Midbrain (tissue), 1 donor: ENCODE measurements at regions not wholly inside any gene's neighbourhood (a gene's known extent, or its start where the extent isn't known, plus 50 kb on each side); places are given as distances from the start of the nearest gene placed in this dataset.
"Not testable (repeated sequence)": the region's sequence is repeated elsewhere in the genome, so short reads cannot be mapped to it uniquely, and the experiment has no call there.

Experiments used
- DNase-seq: peaks from one replicate; lab custom pipeline; 2025; lab: John Stamatoyannopoulos, UW

DNA sequence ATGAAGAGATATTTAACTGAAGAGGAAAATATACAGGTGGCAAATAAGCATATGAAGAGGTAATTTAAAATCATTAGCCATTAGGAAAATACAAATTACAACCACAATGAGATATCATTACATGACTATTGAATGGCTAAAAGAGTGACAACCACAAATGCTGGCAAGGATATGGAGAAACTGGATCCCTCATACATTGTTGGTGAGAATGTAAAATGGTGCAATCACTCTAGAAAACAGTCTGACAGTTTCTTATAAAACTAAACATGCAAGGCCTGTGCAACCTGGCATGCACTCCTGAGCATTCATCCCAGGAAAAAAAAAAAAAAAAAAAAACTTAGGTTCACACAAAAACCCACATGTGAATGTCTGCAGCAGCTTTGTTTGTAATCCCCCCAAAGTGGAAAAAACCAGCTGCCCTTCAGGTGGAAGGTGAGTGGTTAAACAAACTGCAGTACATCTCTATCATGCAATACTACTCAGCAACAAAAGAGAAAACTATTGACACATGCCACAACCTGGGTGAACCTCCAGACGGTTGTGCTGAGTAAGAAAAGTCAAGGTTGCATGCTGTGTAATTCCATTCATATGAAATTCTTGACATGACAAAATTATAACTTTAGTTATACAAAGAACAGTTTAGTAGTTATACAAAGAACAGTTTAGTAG is 189.2 kb upstream of the IRF2BP2 start:
- not testable (repeated sequence) for DNase-seq

DNA sequence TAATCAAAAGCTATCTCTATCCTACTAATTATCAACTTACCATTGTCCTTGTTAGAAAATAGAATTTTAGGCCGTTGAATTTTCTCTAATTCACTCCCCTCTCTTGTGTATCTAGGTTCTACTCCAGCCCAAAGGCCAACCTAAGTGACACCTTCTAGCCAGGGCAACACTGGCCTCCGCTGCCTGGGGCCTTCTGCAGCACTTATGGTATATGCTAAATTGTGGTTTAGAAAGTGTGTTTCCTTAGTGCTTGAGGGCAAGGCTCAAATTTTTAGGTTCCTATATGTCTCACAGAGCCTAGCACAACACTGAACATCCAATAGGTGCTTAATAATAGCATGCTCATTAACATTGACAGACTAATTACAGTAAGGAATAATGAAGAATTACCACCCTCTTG is 187.2 kb upstream of the IRF2BP2 start:
- DNase-seq: not testable (repeated sequence)

DNA sequence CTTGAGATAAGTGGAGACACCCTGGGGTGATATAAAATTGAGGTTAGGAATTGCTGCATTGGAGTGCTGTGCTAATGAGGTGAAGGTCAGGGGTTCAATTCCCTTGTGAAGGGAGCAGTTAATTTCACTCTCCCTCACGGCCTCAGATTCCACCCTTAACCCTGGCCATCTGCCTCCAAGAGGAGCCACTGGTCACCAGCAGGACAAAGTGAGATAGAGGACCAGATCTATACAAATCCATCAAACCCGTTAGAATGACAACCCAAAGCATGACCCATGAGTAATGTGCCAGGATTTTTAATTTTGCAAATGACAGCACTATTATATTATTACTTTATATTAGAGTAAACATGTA is 186.4 kb upstream of the IRF2BP2 start:
- DNase-seq: not testable (repeated sequence)

DNA sequence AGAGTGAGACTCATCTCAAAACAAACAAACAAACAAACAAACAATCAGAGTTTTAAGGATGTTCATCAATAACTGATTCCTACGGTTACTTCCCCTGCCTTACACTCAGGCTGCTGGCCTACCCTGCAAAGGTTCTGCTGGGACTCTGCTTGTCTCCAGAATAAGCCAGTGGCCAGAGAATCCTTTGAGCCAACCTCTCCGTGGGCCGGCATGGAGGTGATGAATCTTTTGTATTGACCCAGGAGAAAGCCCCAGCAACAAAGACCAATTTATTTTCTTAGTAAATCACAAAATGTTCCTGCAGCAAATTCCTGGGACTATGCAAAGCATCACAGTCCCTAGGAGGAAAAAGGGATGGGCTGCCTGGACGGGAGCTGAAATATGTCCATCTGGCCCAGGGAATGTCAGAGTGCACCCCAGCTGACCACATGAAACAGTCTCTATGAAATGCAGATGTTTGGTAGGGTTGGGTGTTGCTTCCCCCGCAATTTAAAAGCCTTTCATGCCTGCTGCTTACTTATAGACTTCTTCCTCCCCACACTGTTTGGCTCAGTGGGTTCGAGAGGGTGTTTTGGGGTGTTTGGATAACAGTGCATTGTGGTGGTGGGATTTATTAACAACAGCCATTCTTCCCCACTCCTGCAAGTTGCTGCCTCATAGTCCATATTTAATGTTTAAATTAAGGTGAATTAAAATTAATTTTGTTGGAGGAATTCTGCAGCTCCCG is 185.9 kb upstream of the IRF2BP2 start:
- not testable (repeated sequence) for DNase-seq

DNA sequence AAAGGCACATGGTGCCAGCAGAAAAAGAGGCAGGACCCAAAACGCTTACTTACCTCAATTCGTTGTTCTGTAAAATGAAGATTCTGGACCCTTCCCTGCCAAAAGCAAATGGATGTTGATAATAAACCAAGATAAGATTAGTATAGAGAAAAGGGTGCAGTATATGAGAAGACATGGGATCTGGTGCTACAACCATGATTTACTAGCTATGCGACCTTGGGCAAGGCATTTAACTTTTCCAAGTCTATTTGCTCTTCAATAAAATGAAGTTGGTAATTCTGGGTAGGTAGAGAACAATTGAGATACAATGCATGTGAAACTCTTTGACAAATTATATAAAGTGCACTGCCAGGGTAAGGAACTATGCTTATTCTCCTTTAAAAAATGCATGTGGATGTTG is 185.0 kb upstream of the IRF2BP2 start:
- not testable (repeated sequence) for DNase-seq

DNA sequence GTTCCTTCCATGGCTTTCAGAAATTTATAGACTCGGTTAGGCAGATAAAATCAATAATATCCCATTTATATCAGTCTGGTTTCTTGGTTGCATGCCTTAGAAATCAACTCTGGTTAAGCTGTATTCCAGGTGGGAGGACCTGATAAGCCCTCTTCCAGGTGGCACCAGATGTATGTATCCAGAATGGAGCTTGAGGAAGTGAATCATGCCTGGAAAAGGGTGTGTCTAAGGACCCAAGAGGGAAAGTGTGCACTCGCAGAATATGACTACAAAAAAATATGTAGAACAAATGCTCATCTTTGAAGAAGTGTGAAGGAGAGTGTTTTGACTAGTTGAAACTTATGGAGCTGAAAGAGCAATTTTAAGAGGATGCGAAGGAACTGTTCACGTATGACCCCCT is 184.5 kb upstream of the IRF2BP2 start:
- DNase-seq: not testable (repeated sequence)

DNA sequence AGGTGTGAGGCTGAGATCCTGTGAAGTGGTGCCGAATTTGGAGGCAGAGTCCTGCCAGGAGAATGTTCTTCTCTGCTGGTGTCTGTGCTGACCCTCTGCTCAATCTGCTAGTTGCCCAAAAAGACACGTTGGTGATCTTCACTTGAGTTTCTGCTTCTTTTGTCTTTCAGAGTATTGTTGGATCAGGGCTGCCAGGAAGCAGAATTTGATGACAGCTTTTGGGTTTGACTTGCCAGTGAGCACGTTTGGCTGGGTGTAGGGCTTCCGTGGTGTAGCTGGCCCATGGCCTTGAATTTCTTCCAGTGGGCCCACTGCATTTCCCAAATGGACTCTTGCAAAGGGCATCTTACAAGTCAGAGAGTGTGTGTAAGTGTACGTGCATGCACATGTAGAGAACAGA is 183.9 kb upstream of the IRF2BP2 start:
- not testable (repeated sequence) for DNase-seq

DNA sequence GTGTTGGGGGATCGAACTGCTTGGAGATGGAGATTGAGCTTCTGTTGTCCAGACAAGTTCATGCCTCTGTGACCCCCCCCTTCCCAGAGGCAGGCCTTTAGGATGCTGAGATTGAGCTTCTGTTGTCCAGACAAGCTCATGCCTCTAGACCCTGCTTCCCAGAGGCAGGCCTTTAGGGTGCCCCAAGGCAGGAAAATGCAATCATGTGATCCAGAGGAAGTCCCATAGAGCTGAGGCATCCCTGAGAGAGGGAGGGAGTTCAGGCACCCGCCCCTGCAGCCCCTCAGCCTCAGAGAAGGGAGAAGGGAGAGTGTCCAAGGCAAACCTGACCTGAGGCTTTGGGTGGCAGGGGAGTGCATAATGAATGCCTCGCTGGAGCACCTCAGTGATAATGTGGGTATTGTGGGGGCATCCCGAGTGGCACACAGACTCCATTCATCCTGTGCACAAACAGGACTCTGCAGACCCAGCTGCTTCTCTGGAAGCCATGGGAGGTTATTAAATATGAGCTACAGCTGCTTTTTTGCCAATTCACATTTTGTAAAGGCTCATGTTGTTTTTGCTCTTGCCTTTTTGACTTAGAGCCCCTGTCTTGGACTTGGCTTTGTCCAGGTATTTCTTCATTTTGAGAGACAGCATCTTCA is 182.4 kb upstream of the IRF2BP2 start:
- not testable (repeated sequence) for DNase-seq

DNA sequence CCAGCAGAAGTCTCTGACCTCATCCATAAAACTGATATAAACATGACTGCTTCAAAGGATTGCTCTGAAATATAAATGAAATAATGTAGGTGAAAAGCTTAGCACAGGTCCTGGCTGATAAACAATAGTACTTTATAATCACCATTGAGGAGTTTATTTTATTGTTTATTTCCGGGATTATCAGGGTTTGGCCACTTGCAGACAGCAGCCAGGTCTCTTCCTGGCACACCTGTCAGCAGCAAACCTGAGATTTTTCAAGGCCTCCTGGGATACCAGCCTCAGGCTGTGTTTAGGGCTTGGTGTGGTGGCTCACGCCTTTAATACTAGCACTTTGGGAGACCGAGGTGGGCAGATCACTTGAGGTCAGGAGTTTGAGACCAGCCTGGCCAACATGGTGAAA is 181.6 kb upstream of the IRF2BP2 start:
- DNase-seq: not testable (repeated sequence)

DNA sequence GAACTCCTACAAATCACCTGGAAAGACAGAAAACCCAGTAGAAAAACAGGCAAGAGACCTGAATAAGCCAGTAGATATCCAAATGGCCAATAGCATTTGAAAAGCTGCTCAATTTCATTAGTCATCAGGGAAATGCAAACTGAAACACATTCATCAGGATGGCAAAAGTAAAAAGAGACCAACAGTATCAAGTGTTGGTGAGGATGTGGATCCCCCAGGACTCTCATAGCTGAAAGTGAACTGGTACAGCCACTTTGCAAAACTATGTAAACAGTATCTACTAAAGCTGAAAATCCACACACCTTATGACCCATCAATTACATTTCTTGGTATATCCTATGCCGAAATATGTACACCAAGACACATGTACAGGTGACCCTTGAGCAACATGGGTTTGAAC is 180.4 kb upstream of the IRF2BP2 start:
- not testable (repeated sequence) for DNase-seq

DNA sequence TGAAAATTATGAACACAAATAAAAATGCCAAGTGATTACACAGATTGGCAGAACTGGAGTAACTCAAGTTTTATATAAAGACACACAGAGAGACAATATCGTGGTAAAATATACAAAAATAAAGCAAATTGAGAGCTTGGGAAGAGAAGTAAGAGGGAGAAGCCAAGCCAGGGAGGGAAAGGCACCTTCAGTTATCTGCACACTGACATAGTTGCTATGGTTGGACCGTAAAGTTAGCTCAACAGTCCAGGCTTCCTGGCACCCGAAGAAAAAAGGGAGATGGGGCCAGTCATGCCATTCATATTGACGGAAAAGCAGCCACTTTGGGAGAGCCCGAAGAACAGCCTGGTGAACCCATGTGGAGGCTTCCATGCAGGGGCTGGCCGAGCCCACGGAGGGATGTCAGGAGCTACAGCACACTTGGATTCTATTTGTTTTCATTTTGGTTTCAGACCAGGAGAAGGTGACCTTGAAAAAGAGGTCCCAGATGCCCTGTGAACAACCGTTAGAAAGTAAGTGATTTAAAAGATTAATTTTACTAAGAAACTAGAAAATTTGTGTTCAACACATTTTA is 177.1 kb upstream of the IRF2BP2 start:
- not testable (repeated sequence) for DNase-seq

DNA sequence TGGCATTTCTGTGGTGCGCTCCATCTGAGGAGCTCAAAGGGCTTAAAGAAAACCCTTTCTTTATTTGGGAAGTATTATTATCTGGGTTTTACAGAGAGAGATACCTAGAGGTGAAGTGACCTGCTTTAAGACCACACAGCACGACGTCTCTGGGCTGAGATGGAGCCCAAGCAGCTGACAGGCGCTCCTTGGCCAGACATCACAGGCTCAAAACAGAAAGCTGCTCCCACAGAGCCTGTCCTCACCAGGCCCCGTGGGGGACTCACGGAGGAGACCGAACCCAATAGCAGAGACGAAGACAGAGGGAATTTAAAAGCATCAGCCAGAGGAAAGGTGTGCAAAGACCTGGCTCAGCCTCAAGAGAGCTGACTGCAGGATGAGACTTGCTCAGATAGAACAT is 175.9 kb upstream of the IRF2BP2 start:
- not testable (repeated sequence) for DNase-seq

DNA sequence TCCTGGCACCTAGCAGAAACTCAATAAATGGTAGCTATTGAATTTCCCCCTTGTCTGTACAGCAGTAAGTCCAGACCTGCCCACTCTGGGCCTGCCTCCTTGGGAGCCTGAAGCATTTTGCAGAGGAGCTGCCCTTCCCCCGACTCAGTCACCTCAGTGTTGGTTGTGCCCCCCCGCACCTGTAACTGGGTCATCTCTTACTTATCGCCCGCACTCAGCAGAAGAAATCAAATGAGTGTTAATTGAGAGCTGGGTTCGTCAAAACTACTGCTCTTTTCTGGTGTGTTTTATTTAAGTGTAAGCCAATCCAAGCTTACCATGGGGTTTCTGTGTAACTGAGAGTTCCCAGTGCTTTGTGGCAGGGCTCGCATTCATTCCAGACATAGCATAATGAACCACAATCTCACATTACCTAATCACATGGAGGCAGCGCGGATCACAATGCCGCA is 175.5 kb upstream of the IRF2BP2 start:
- not testable (repeated sequence) for DNase-seq

DNA sequence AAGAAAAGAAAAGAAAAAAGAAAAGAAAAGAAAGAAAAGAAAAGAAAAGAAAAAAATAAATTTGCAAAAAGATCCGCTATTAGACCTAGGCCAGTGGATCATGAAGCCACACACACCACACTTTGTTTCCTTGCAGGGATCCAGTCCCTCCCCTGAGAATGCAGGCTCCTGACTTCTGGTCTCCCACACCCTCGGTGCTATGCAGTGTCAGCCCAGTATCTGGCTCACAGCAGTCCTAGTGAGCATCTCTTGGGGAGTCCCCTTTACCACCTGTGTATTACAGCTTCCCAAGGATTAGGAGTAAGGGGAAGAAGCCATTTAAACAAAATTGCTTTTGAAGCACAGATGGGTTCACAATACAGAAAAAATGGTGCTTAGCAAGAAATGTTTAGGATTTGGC is 174.1 kb upstream of the IRF2BP2 start:
- not testable (repeated sequence) for DNase-seq

DNA sequence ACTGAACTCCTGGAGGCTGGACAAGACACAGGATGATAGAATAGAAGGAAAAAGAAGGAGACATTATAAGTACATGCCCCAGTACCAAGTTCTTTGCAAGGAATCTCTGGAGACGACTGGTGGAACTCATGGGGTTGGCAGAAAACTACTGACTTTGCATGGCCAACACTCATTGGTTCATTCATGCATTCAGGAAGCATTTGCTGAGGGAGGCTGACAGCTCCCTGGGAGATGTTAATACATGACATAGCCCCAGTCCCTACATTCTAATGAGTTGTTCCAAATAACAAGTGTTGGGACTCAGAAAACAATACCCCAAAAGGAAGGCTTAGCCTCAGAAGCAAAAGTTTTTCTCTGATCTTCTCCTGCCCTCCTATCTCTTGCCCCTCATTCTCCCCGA is 172.8 kb upstream of the IRF2BP2 start:
- peak; percentile 73 for DNase-seq

DNA sequence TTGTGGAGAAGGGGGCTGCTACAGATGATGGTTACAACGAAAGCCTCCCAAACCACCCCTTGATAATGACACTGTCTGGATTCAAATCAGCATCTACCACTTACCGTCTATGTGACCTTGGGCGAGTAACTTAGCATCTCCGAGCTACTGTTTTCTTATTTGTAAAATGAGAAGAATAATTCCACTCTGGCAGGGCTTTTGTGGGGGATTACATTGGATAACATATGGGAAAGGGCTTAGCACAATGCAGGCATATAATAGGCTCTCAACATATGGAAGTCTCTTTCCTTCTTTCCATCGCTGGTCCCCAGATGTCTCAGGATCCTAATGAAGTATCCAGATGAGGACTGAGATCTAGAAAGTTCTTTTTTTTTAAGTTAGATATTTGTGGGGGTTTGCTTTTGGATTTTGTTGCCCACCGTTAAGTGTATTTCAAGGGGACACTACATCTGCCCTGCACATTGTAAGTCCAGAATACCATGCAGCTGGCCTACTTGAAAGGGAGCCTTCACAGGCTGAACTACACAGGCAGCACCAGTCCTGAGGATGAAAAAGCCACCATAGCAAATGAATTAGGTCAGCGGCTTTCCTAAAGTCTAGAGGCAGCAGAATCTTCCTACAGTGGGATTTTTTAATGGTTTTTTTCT is 172.2 kb upstream of the IRF2BP2 start:
- DNase-seq: peak; percentile 73

DNA sequence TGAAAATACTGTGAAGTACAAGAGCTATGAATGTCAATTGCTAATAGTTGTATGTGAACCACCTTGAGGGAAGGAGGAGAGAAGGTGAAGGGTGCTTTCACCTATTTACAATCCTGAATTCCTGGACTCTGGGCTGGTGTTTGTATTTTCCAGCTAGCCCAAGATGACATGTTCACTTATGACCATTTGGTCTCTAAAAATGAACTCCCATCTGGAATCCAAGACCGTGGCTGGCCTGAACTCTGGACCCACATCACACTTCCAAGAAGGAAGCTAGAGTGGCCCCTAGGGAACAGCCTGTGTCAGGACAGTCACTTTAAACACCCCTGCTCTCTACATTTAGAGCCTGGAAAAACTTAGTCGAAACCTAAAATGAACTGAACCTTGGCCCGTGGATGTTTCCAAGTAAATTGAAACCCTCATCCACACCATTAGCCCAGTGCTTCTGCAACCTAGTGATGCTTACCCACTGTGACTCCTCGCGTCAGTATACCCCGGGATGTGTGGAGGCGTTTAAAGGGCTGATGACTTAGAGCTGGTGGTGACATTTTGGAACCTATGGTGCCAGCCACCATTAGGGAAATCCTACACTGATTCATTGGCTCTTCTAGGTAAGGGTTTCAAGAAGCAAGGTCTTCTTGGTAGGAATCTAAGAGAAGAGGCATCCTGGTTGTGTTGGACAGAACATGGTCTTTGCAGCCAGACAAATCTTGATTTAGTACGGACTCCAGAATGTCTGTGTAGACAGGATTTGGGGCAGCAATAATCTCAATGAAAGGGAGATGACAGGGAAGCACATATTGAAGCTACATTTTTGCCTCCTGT is 171.5 kb upstream of the IRF2BP2 start:
- DNase-seq: peak; percentile 9

DNA sequence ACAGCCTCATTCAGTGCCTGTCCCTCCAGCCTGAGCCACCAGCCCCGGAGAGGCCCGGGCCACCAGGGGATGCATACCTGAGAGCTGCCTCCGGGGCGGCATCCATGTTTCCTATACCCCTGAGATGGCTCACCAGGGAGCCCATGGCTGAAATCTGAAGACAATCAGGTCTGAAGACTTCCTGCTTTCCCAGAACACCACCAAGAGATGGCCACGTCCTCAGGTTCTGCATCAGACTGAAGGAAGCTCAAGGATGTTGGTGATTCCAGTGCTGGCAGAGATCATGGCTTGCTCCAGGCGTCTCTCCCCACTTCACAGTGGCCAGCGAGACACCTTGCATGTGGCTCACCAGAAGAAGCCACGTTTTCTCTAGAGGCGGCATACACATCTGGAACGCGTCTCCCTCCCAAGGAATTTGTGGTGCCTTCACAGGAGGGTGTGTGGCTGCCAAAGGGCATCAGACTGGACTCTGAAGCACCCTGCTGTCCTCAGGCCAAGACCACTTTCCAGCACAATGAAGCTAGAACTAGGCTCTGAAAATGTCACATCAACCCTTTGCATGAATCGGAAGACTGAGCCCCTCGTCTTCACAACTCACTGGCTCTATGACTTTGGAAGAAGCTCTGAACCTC is 170.7 kb upstream of the IRF2BP2 start:
- no peak for DNase-seq

DNA sequence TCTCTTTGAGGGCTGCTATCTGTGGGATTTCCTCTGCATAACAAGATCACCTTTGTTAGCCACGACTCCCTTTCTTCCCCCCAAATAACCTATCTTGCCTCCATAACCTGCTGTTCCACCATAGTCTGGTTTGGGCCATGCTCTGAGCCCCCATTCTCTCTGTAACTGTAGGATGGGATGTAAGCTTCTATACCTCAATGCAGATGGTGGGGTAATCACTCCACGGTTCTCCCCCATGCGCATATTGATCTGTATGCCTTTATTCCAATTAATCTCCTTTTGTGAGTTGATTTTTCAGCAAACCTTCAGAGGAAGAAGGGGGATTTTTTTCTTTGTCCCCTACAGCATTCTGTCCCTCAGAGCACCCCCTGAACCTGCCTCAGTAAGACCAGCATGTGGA is 170.1 kb upstream of the IRF2BP2 start:
- no peak for DNase-seq

DNA sequence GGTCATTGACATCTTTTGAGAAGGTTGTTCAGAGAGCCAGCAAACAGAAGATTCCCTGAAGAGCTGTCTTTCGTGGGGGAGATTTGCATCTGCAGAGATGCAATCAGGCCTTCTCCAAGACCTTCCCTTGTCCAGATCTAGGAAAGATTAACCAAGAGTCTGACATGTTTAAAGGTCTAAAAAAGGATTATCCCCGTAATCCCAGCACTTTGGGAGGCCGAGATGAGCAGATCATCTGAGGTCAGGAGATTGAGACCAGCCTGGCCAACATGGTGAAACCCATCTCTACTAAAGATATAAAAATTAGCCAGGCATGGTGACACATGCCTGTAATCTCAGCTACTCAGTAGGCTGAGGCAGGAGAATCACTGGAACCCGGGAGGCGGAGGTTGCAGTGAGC is 169.6 kb upstream of the IRF2BP2 start:
- not testable (repeated sequence) for DNase-seq

DNA sequence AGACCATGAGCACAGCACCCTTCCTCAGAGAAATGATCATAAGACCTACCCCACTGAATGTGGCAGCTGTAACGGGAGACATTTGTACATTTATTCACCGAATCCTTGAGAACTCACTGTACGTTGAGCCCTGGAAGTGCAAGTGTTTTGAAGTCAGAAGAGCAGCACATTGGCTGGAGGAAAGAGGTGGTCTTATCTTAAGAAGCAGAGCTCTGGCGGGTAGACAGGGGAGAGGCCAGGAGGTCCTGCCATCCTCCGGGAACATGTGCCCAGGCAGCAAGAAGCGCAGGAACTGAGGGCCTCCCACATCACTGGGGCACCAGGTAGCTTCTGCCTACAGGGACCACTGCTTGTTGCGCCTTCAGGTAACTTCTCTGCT is 169.2 kb upstream of the IRF2BP2 start:
- no peak for DNase-seq
